A549 (cell line): ENCODE measurements at regions not wholly inside any gene's neighbourhood (a gene's known extent, or its start where the extent isn't known, plus 50 kb on each side); places are given as distances from the start of the nearest gene placed in this dataset.

Source experiments
- ATAC-seq, 2 experiments: fragments of 200-7000 bp in 1 of 2; fragments of >200 bp in 1 of 2; cut with Nextera tagmentation in 1 of 2; cut with Tn5 transposase in 1 of 2; 3 replicates each; pipeline versions ENCODE4 v1.8.0 to v1.9.1; 2018 to 2020; ENCODE audit warnings: mild to moderate bottlenecking in 1 of 2, moderate library complexity in 1 of 2
- CTCF ChIA-PET: fragments of 300-600 bp; sonication (Branson Sonifier 250); formaldehyde crosslinking; extraction: SDS; loops from one replicate; lab custom pipeline; 2021; ENCODE audit warnings: antibody characterized with exemption, inconsistent platforms; lab: Yijun Ruan, JAX
- POLR2A ChIA-PET: fragments of 350-600 bp; formaldehyde crosslinking; extraction: SDS; loops from one replicate; lab custom pipeline; 2021; ENCODE audit warnings: antibody characterized with exemption, inconsistent platforms; lab: Yijun Ruan, JAX
- DNase-seq, 2 experiments: peaks; one replicate each; pipeline versions ENCODE4 v3.0.0 to v3.0.0-alpha.2; 2011 to 2016; ENCODE audit warnings: low read depth in 1 of 2, low spot score in 1 of 2
- FAIRE-seq: peaks from 2 replicates; lab custom pipeline; 2011; peaks lifted over from hg19 to GRCh38; lab: Jason Lieb, UNC
- H3K27ac ChIP-seq, 2 experiments: fragments of >200 bp; sonication (Bioruptor Twin); formaldehyde crosslinking; 3 replicates each; pipeline ENCODE4 v1.5.1; 2016 to 2017
- H3K4me1 ChIP-seq: fragments of >200 bp; sonication (Bioruptor Twin); formaldehyde crosslinking; 3 replicates; pipeline ENCODE4 v1.6.1; 2016
- H3K4me2 ChIP-seq: fragments of >200 bp; sonication (Bioruptor Twin); formaldehyde crosslinking; 3 replicates; pipeline ENCODE4 v1.6.1; 2016
- H3K4me3 ChIP-seq: fragments of >200 bp; sonication (Bioruptor Twin); formaldehyde crosslinking; 3 replicates; pipeline ENCODE4 v1.5.1; 2016
- H3K9me3 ChIP-seq: fragments of >200 bp; sonication (Bioruptor Twin); formaldehyde crosslinking; 3 replicates; pipeline ENCODE4 v1.6.1; 2016
- BHLHE40 ChIP-seq: IDR thresholded peaks from 2 replicates; pipeline ENCODE4 v1.6.1; 2012; ENCODE audit warnings: low read depth, low read length, inconsistent platforms
- CBX8 ChIP-seq: fragments of 200-600 bp; sonication (generic); IDR thresholded peaks from 2 replicates; pipeline ENCODE4 v1.6.1; 2016
- CEBPB ChIP-seq, 2 experiments: fragments of >200 bp in 1 of 2; sonication (Bioruptor Twin) in 1 of 2; formaldehyde crosslinking in 1 of 2; IDR thresholded peaks; 2 replicates each; pipeline ENCODE4 v1.6.1; 2012 to 2016
- CTCF ChIP-seq: fragments of >200 bp; sonication (Bioruptor Twin); formaldehyde crosslinking; IDR thresholded peaks from 3 replicates; pipeline ENCODE4 v1.5.1; 2016
- EHF ChIP-seq: fragments of 250-450 bp; sonication (Bioruptor Pico); IDR thresholded peaks from 2 replicates; pipeline ENCODE4 v1.5.0; 2020; ENCODE audit warnings: mild to moderate bottlenecking
- ELK1 ChIP-seq: fragments of 150-350 bp; IDR thresholded peaks from 2 replicates; pipeline ENCODE4 v1.6.1; 2014; ENCODE audit warnings: low read depth, mild to moderate bottlenecking, low read length
- EP300 ChIP-seq, 2 experiments: fragments of >200 bp; sonication (Bioruptor Twin); formaldehyde crosslinking; IDR thresholded peaks; 2 replicates in 1 of 2; 3 replicates in 1 of 2; pipeline ENCODE4 v1.6.1; 2016 to 2017
- FOXS1 ChIP-seq: fragments of 250-450 bp; sonication (Bioruptor Pico); IDR thresholded peaks from 2 replicates; pipeline ENCODE4 v1.5.0; 2020; ENCODE audit warnings: mild to moderate bottlenecking, moderate library complexity
- HDAC2 ChIP-seq: fragments of 200-600 bp; sonication (generic); IDR thresholded peaks from 2 replicates; pipeline ENCODE4 v1.6.1; 2016
- HMGXB4 ChIP-seq: fragments of 250-450 bp; sonication (Bioruptor Pico); IDR thresholded peaks from 2 replicates; pipeline ENCODE4 v1.5.0; 2021; ENCODE audit warnings: mild to moderate bottlenecking, moderate library complexity, borderline replicate concordance
- MAFK ChIP-seq: fragments of 450-650 bp; IDR thresholded peaks from 2 replicates; pipeline ENCODE4 v1.6.1; 2014; ENCODE audit not compliant: partially characterized antibody
- MAX ChIP-seq: IDR thresholded peaks from 2 replicates; pipeline ENCODE4 v1.6.1; 2012
- PBX3 ChIP-seq: IDR thresholded peaks from 2 replicates; pipeline ENCODE4 v1.6.1; 2012
- RAD21 ChIP-seq, 2 experiments: fragments of >200 bp in 1 of 2; sonication (Bioruptor Twin) in 1 of 2; formaldehyde crosslinking in 1 of 2; IDR thresholded peaks in 1 of 2; conservative IDR thresholded peaks in 1 of 2; 2 replicates in 1 of 2; 3 replicates in 1 of 2; pipeline ENCODE4 v1.6.1; 2012 to 2018; ENCODE audit warnings: inconsistent platforms in 1 of 2
- RARB ChIP-seq: fragments of 250-450 bp; sonication (Bioruptor Pico); IDR thresholded peaks from 2 replicates; pipeline ENCODE4 v1.8.0; 2021; ENCODE audit warnings: mild to moderate bottlenecking, moderate library complexity
- RCOR1 ChIP-seq: fragments of 150-350 bp; IDR thresholded peaks from 2 replicates; pipeline ENCODE4 v1.6.1; 2014; ENCODE audit warnings: antibody characterized with exemption, low read length, low read depth
- REST ChIP-seq: fragments of 200-600 bp; sonication (generic); IDR thresholded peaks from 2 replicates; pipeline ENCODE4 v1.6.1; 2016; ENCODE audit warnings: antibody characterized with exemption, mild to moderate bottlenecking, moderate library complexity
- RFX5 ChIP-seq: fragments of 450-650 bp; IDR thresholded peaks from 2 replicates; pipeline ENCODE4 v1.7.1; 2014; ENCODE audit warnings: antibody characterized with exemption, mild to moderate bottlenecking, moderate library complexity
- SMC3 ChIP-seq: fragments of >200 bp; sonication (Bioruptor Twin); formaldehyde crosslinking; IDR thresholded peaks from 3 replicates; pipeline ENCODE4 v1.6.1; 2018; ENCODE audit warnings: inconsistent platforms
- TFCP2L1 ChIP-seq: fragments of 250-450 bp; sonication (Bioruptor Pico); IDR thresholded peaks from 2 replicates; pipeline ENCODE4 v1.5.0; 2021; ENCODE audit warnings: mild to moderate bottlenecking
- TP53 ChIP-seq: fragments of 250-450 bp; sonication (Bioruptor Pico); IDR thresholded peaks from 2 replicates; pipeline ENCODE4 v1.5.0; 2021; ENCODE audit warnings: mild to moderate bottlenecking, moderate library complexity
- ZSCAN20 ChIP-seq: fragments of 250-450 bp; sonication (Bioruptor Pico); IDR thresholded peaks from 2 replicates; pipeline ENCODE4 v1.8.0; 2022; ENCODE audit warnings: mild to moderate bottlenecking, moderate library complexity
- WGBS: methylation state at CpG from one replicate; pipeline ENCODE4 v1.1.6; 2017; ENCODE audit errors: missing lambda C conversion rate; 5-methylcytosine and 5-hydroxymethylcytosine counted together

- ChIA-PET POLR2A (no interaction called here), CTCF (interaction anchor here (1.5 to 2.4 kb wide), 2 partner anchors 95 to 113 kb away, joined by 3 to 9 read pairs; no protein-coding TSS in a partner anchor)
- ATAC-seq: no peak
- Histone ChIP-seq H3K4me1 (no peaks in the 10 kb centered on the region), H3K4me2 (no peak overlapping the region), H3K4me3 (no peak overlapping the region), H3K27ac (no peak overlapping the region), H3K9me3 (no peaks in the 10 kb centered on the region)
- no peak for TF ChIP-seq RFX5
- TF ChIP-seq MAX: no peak
- TF ChIP-seq EHF (CRISPR knock-in tag): no peak
- TF ChIP-seq REST: no peak
- no peak for TF ChIP-seq FOXS1 (CRISPR knock-in tag)
- TF ChIP-seq CEBPB (IDR thresholded peaks at IDR 0.05): no peak
- no peak for TF ChIP-seq RARB
- no peak for TF ChIP-seq MAFK
- TF ChIP-seq SMC3: no peak
- TF ChIP-seq BHLHE40: no peak
- DNase-seq: no peak
- FAIRE-seq: no peak
- whole genome bisulfite sequencing: 44% methylated on average over 2 of the region's 2 CpGs
Measured at GRCh38 chr19:33890569-33890968, 93.9 kb downstream of the KCTD15 start.

- CTCF ChIA-PET: interaction anchor here (1.1 to 2.4 kb wide), 5 partner anchors 8 to 114 kb away, joined by 3 to 9 read pairs (median 4); no protein-coding TSS in a partner anchor
- H3K4me1 ChIP-seq: no peaks in the 10 kb centered on the region
- FAIRE-seq: no peak
- no peak for DNase-seq
- no peaks in the 10 kb centered on the region for H3K9me3 ChIP-seq
- POLR2A ChIA-PET: interaction anchor here (0.6 kb wide), 1 partner anchor 47 kb away, joined by 3 read pairs; no protein-coding TSS in a partner anchor
- H3K4me2 ChIP-seq: no peak overlapping the region
- no peak for ATAC-seq
- 22% methylated on average over 3 of the region's 3 CpGs for WGBS
- H3K27ac ChIP-seq: no peak overlapping the region
- no peak overlapping the region for H3K4me3 ChIP-seq
- TF ChIP-seq HMGXB4 (CRISPR knock-in tag): no peak
- no peak for TF ChIP-seq RCOR1
- no peak for TF ChIP-seq CBX8
- no peak for TF ChIP-seq TP53 (CRISPR knock-in tag)
- TF ChIP-seq ELK1: no peak
- no peak for TF ChIP-seq HDAC2
- TF ChIP-seq REST: no peak
- TF ChIP-seq RAD21 (conservative IDR thresholded peaks at IDR 0.05 in 1 of 2, IDR thresholded peaks at IDR 0.05 in 1 of 2): no peak
- TF ChIP-seq CTCF: no peak
- TF ChIP-seq PBX3: no peak
- TF ChIP-seq ZSCAN20 (CRISPR knock-in tag): no peak
- no peak for TF ChIP-seq TFCP2L1 (CRISPR knock-in tag)
- TF ChIP-seq EP300 (IDR thresholded peaks at IDR 0.05): no peak
Measured at GRCh38 chr19:33891773-33892172, 95.1 kb downstream of the KCTD15 start.
